Panc1 (cell line): ENCODE measurements at regions not wholly inside any gene's neighbourhood (a gene's known extent, or its start where the extent isn't known, plus 50 kb on each side); places are given as distances from the start of the nearest gene placed in this dataset.

ENCODE experiments used
- POLR2AphosphoS5 ChIP-seq: IDR thresholded peaks from 2 replicates; pipeline ENCODE4 v1.6.1; 2012; ENCODE audit warnings: mild to moderate bottlenecking, low read depth, low read length, moderate library complexity
- REST ChIP-seq, 2 experiments: IDR thresholded peaks; 2 replicates each; pipeline ENCODE4 v1.6.1; 2011 to 2012; ENCODE audit warnings: low read depth in 2 of 2, control low read depth in 1 of 2, low read length in 1 of 2, mild to moderate bottlenecking in 1 of 2, moderate library complexity in 1 of 2; ENCODE audit not compliant: insufficient read depth in 1 of 2
- SIN3A ChIP-seq: IDR thresholded peaks from 2 replicates; pipeline ENCODE4 v1.6.1; 2012; ENCODE audit warnings: low read depth, mild to moderate bottlenecking, low read length, moderate library complexity, borderline replicate concordance; ENCODE audit not compliant: insufficient read depth
- TCF7L2 ChIP-seq: IDR thresholded peaks from 2 replicates; pipeline ENCODE4 v1.6.1; 2011; ENCODE audit warnings: mild to moderate bottlenecking, low read depth, low read length, inconsistent platforms
- TF ChIP-seq, protein P1 (sequence below): fragments of 450-650 bp; IDR thresholded peaks from 2 replicates; pipeline ENCODE4 v1.5.1; 2017; ENCODE audit warnings: mild to moderate bottlenecking

DNA sequence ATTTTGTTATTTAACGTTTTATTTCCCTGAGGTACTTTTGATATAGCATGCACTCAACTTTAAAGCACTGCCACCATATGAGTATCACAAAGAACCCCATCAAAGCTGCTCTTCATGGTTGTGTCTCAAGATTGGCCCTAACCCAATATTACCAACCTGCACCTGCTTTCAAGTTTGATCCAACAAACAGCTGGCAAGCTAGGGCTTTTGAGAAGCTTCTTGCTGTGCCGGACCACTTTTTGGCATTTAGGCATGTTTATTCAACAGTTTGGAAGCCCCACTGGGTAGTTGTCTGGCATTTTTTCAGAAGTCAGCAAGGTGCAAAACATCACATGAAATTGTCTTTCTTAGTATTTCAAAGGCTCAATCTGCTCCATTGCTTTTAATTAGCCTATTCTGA, 137.2 kb upstream of the PLEKHA5 start:
- TF ChIP-seq, protein P1, sequence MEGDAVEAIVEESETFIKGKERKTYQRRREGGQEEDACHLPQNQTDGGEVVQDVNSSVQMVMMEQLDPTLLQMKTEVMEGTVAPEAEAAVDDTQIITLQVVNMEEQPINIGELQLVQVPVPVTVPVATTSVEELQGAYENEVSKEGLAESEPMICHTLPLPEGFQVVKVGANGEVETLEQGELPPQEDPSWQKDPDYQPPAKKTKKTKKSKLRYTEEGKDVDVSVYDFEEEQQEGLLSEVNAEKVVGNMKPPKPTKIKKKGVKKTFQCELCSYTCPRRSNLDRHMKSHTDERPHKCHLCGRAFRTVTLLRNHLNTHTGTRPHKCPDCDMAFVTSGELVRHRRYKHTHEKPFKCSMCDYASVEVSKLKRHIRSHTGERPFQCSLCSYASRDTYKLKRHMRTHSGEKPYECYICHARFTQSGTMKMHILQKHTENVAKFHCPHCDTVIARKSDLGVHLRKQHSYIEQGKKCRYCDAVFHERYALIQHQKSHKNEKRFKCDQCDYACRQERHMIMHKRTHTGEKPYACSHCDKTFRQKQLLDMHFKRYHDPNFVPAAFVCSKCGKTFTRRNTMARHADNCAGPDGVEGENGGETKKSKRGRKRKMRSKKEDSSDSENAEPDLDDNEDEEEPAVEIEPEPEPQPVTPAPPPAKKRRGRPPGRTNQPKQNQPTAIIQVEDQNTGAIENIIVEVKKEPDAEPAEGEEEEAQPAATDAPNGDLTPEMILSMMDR, result no peak
- TF ChIP-seq POLR2AphosphoS5, result no peak
- no peak for TF ChIP-seq TCF7L2
- no peak for TF ChIP-seq REST (IDR thresholded peaks at IDR 0.05; ENCODE audit: insufficient read depth in 1 of 2, low read depth in 2 of 2, low read length in 1 of 2)
- TF ChIP-seq SIN3A, result no peak
